H1 (cell line): ENCODE measurements at regions not wholly inside any gene's neighbourhood (a gene's known extent, or its start where the extent isn't known, plus 50 kb on each side); places are given as distances from the start of the nearest gene placed in this dataset.
A peak's percentile ranks its signal among the peaks of the same experiment; 100 is the strongest.

ENCODE experiments used
- CTCF ChIA-PET: fragments of 300-600 bp; sonication (Branson Sonifier 250); formaldehyde crosslinking; loops from one replicate; lab custom pipeline; 2021; ENCODE audit not compliant: partially characterized antibody; lab: Charles Lee
- POLR2A ChIA-PET: fragments of 300-600 bp; sonication (Branson Sonifier 250); formaldehyde crosslinking; loops from one replicate; lab custom pipeline; 2021; ENCODE audit warnings: inconsistent platforms; ENCODE audit not compliant: partially characterized antibody; lab: Charles Lee
- DNase-seq, 2 experiments: peaks; one replicate each; pipeline versions ENCODE4 v3.0.0 to v3.0.0-alpha.2; 2010 to 2022; ENCODE audit warnings: low spot score in 2 of 2, low read depth in 1 of 2, mixed read lengths in 1 of 2
- FAIRE-seq: peaks from 2 replicates; lab custom pipeline; 2011; peaks lifted over from hg19 to GRCh38; lab: Jason Lieb, UNC
- H2AFZ ChIP-seq: 2 replicates; pipeline ENCODE4 v1.8.1; 2012; ENCODE audit warnings: low read length, inconsistent platforms
- H2AK5ac ChIP-seq: 2 replicates; pipeline ENCODE4 v1.6.1; 2013; ENCODE audit warnings: low read depth, low read length
- H2BK120ac ChIP-seq: replicated peaks from 2 replicates; pipeline ENCODE3; 2013; ENCODE audit warnings: low read depth, low read length, inconsistent platforms
- H2BK12ac ChIP-seq: 2 replicates; pipeline ENCODE4 v1.6.1; 2013; ENCODE audit warnings: low read depth, low read length
- H2BK15ac ChIP-seq: 2 replicates; pipeline ENCODE4 v1.6.1; 2013; ENCODE audit warnings: low read length
- H2BK20ac ChIP-seq: 2 replicates; pipeline ENCODE4 v1.6.1; 2013; ENCODE audit warnings: low read length
- H2BK5ac ChIP-seq: 2 replicates; pipeline ENCODE4 v1.6.1; 2013; ENCODE audit warnings: low read depth, low read length
- H3K14ac ChIP-seq: 2 replicates; pipeline ENCODE4 v1.6.1; 2013; ENCODE audit warnings: inconsistent platforms; ENCODE audit not compliant: insufficient read length
- H3K18ac ChIP-seq: 2 replicates; pipeline ENCODE4 v1.6.1; 2013; ENCODE audit warnings: low read length; ENCODE audit errors: extremely low read depth
- H3K23ac ChIP-seq: 2 replicates; pipeline ENCODE4 v1.6.1; 2013; ENCODE audit warnings: inconsistent platforms; ENCODE audit not compliant: insufficient read length
- H3K23me2 ChIP-seq: 2 replicates; pipeline ENCODE4 v1.6.1; 2013; ENCODE audit warnings: low read depth, low read length
- H3K27ac ChIP-seq: 2 replicates; pipeline ENCODE4 v1.6.1; 2011; ENCODE audit warnings: low read depth, low read length, inconsistent platforms
- H3K27me3 ChIP-seq, 4 experiments: replicated peaks in 1 of 4; 1 replicate in 1 of 4; 2 replicates in 3 of 4; pipeline versions ENCODE4 v1.6.1 to v1.8.1; 2011 to 2013; ENCODE audit warnings: low read length in 3 of 4, mild to moderate bottlenecking in 3 of 4, inconsistent platforms in 2 of 4, mixed read lengths in 2 of 4, moderate library complexity in 1 of 4; ENCODE audit not compliant: control insufficient read depth in 3 of 4, insufficient read depth in 3 of 4; ENCODE audit errors: extremely low read depth in 1 of 4
- H3K36me3 ChIP-seq, 4 experiments: 2 replicates each; pipeline versions ENCODE4 v1.6.1 to v1.8.1; 2011 to 2013; ENCODE audit warnings: mild to moderate bottlenecking in 4 of 4, low read length in 3 of 4, moderate library complexity in 2 of 4, control low read depth in 1 of 4, inconsistent platforms in 1 of 4; ENCODE audit not compliant: insufficient read depth in 4 of 4, control insufficient read depth in 2 of 4
- H3K4ac ChIP-seq: replicated peaks from 2 replicates; pipeline ENCODE3; 2013; ENCODE audit warnings: low read length, low read depth, mixed read lengths, inconsistent platforms; ENCODE audit not compliant: insufficient read length
- H3K4me1 ChIP-seq, 4 experiments: replicated peaks in 1 of 4; 1 replicate in 1 of 4; 2 replicates in 3 of 4; pipeline versions ENCODE4 v1.6.1 to v1.8.1; 2011 to 2013; ENCODE audit warnings: low read length in 3 of 4, inconsistent platforms in 2 of 4, mixed read lengths in 1 of 4; ENCODE audit not compliant: insufficient read depth in 4 of 4, control insufficient read depth in 3 of 4
- H3K4me2 ChIP-seq, 2 experiments: 2 replicates each; pipeline versions ENCODE4 v1.6.1 to v1.8.1; 2011 to 2013; ENCODE audit warnings: low read depth in 2 of 2, low read length in 2 of 2, control low read depth in 1 of 2, inconsistent platforms in 1 of 2, mild to moderate bottlenecking in 1 of 2; ENCODE audit not compliant: insufficient read depth in 1 of 2
- H3K4me3 ChIP-seq, 4 experiments: fragments of 200-600, 300-600 bp in 1 of 4; sonication (generic), shearing (Covaris generic), sonication (Bioruptor Twin) in 1 of 4; 2 replicates each; pipeline versions ENCODE4 v1.5.1 to v1.8.1; 2011 to 2016; ENCODE audit warnings: low read length in 4 of 4, low read depth in 3 of 4, control low read depth in 2 of 4, inconsistent platforms in 2 of 4, mild to moderate bottlenecking in 2 of 4, mixed read lengths in 1 of 4, moderate library complexity in 1 of 4; ENCODE audit not compliant: insufficient read depth in 2 of 4; ENCODE audit errors: extremely low read depth in 1 of 4
- H3K56ac ChIP-seq: replicated peaks from 2 replicates; pipeline ENCODE3; 2013; ENCODE audit warnings: low read depth, mild to moderate bottlenecking, mixed read lengths, low read length, inconsistent platforms; ENCODE audit not compliant: insufficient read length
- H3K79me1 ChIP-seq: 2 replicates; pipeline ENCODE4 v1.6.1; 2013; ENCODE audit warnings: low read depth, low read length, control low read depth
- H3K79me2 ChIP-seq, 2 experiments: 2 replicates each; pipeline versions ENCODE4 v1.6.1 to v1.8.1; 2012 to 2013; ENCODE audit warnings: low read length in 2 of 2, mild to moderate bottlenecking in 2 of 2, inconsistent platforms in 1 of 2; ENCODE audit not compliant: insufficient read depth in 2 of 2, control insufficient read depth in 1 of 2
- H3K9ac ChIP-seq, 4 experiments: replicated peaks in 1 of 4; 1 replicate in 1 of 4; 2 replicates in 3 of 4; pipeline versions ENCODE4 v1.6.1 to v1.8.1; 2011 to 2013; ENCODE audit warnings: low read depth in 3 of 4, low read length in 3 of 4, control low read depth in 2 of 4, mild to moderate bottlenecking in 2 of 4, moderate library complexity in 2 of 4, inconsistent platforms in 1 of 4; ENCODE audit errors: extremely low read depth in 1 of 4
- H3K9me3 ChIP-seq, 2 experiments: 2 replicates each; pipeline versions ENCODE4 v1.6.1 to v1.8.1; 2012 to 2013; ENCODE audit warnings: mild to moderate bottlenecking in 2 of 2, moderate library complexity in 2 of 2, control low read depth in 1 of 2, inconsistent platforms in 1 of 2, low read depth in 1 of 2, low read length in 1 of 2, mixed read lengths in 1 of 2; ENCODE audit not compliant: insufficient read depth in 2 of 2
- H4K20me1 ChIP-seq, 2 experiments: replicated peaks in 1 of 2; 2 replicates each; pipeline versions ENCODE3 to v1.8.1; 2011 to 2013; ENCODE audit warnings: inconsistent platforms in 2 of 2, low read length in 2 of 2, mild to moderate bottlenecking in 1 of 2; ENCODE audit not compliant: insufficient read depth in 2 of 2, control insufficient read depth in 1 of 2
- H4K5ac ChIP-seq: 2 replicates; pipeline ENCODE4 v1.6.1; 2013; ENCODE audit warnings: low read length, low read depth, mixed read lengths, inconsistent platforms; ENCODE audit not compliant: insufficient read length
- H4K8ac ChIP-seq: 2 replicates; pipeline ENCODE4 v1.8.0; 2013; ENCODE audit warnings: mild to moderate bottlenecking, moderate library complexity, low read length, inconsistent platforms; ENCODE audit not compliant: insufficient read depth; ENCODE audit errors: extremely low read depth
- H4K91ac ChIP-seq: replicated peaks from 2 replicates; pipeline ENCODE3; 2013; ENCODE audit warnings: low read length, mixed read lengths, inconsistent platforms; ENCODE audit not compliant: insufficient read length
- ATF2 ChIP-seq: IDR thresholded peaks from 2 replicates; pipeline ENCODE4 v1.6.1; 2012; ENCODE audit warnings: low read length, inconsistent platforms
- ATF3 ChIP-seq: IDR thresholded peaks from 2 replicates; pipeline ENCODE4 v1.6.1; 2011; ENCODE audit warnings: low read depth, mild to moderate bottlenecking, low read length; ENCODE audit not compliant: insufficient read depth
- CREB1 ChIP-seq: IDR thresholded peaks from 2 replicates; pipeline ENCODE4 v1.6.1; 2012; ENCODE audit warnings: inconsistent platforms
- RXRA ChIP-seq: IDR thresholded peaks from 2 replicates; pipeline ENCODE4 v1.6.1; 2011; ENCODE audit warnings: low read depth, mild to moderate bottlenecking, low read length, moderate library complexity; ENCODE audit not compliant: insufficient read depth
- SIN3A ChIP-seq, 2 experiments: IDR thresholded peaks in 1 of 2; conservative IDR thresholded peaks in 1 of 2; 2 replicates each; pipeline ENCODE4 v1.6.1; 2011 to 2012; ENCODE audit warnings: low read length in 2 of 2, improper control_type of control experiment in 1 of 2, low read depth in 1 of 2, mild to moderate bottlenecking in 1 of 2
- SUZ12 ChIP-seq: fragments of 200-600 bp; sonication (generic); IDR thresholded peaks from 2 replicates; pipeline ENCODE4 v1.6.1; 2012; ENCODE audit warnings: mild to moderate bottlenecking, inconsistent platforms, low read length, moderate library complexity, mixed read lengths
- WGBS, 2 experiments: shearing (Covaris generic) in 1 of 2; methylation state at CpG; one replicate each; pipeline versions ENCODE4 v1.1.6 to v1.1.7; 2013 to 2015; ENCODE audit warnings: low lambda C conversion rate in 2 of 2, mixed read lengths in 2 of 2, inconsistent platforms in 1 of 2, low coverage in 1 of 2, missing lambda C conversion rate in 1 of 2; ENCODE audit not compliant: insufficient replicate concordance in 2 of 2, insufficient coverage in 1 of 2, insufficient read length in 1 of 2; ENCODE audit errors: extremely low coverage in 1 of 2, missing lambda C conversion rate in 1 of 2; 5-methylcytosine and 5-hydroxymethylcytosine counted together

- Histone ChIP-seq H3K4me2 (no peak overlapping the region), H2BK5ac (no peak overlapping the region), H2AFZ (peak overlapping the region; percentile 65), H2BK120ac (no peak overlapping the region), H3K4me3 (no peak overlapping the region), H3K9ac (no peak overlapping the region), H2BK20ac (no peak overlapping the region), H3K18ac (no peak overlapping the region), H2BK12ac (no peak overlapping the region), H3K23ac (no peak overlapping the region), H3K14ac (no peak overlapping the region), H3K27me3 (no peaks in the 10 kb centered on the region), H3K4me1 (peaks cover 0 to under 1% (median 0%) of the 10 kb centered on the region in 4 experiments; a peak in 3 of 7 replicates), H2BK15ac (no peak overlapping the region), H3K27ac (no peak overlapping the region), H3K4ac (no peak overlapping the region), H3K79me2 (no peaks in the 10 kb centered on the region), H3K56ac (no peak overlapping the region), H4K8ac (no peak overlapping the region), H4K20me1 (no peaks in the 10 kb centered on the region), H2AK5ac (no peak overlapping the region), H4K5ac (no peak overlapping the region), H3K79me1 (no peaks in the 10 kb centered on the region), H4K91ac (no peak overlapping the region), H3K9me3 (no peaks in the 10 kb centered on the region), H3K36me3 (no peaks in the 10 kb centered on the region), H3K23me2 (no peaks in the 10 kb centered on the region)
- POLR2A ChIA-PET = interaction anchor here (1.2 kb wide), 1 partner anchor 13 kb away, joined by 3 read pairs; no protein-coding TSS in a partner anchor
- FAIRE-seq = no peak
- DNase-seq = no peak
- 91% methylated on average over 13 of the region's 15 CpGs; no CpG with 5 or more reads in 1 of the 2 experiments for whole genome bisulfite sequencing, 2 experiments
- TF ChIP-seq CREB1 (no peak), RXRA (no peak), SIN3A (conservative IDR thresholded peaks at IDR 0.05 in 1 of 2, IDR thresholded peaks at IDR 0.05 in 1 of 2; ENCODE audit: low read depth in 1 of 2, low read length in 2 of 2) (no peak), ATF2 (no peak), ATF3 (no peak), SUZ12 (no peak)
- CTCF ChIA-PET = interaction anchor here (0.7 kb wide), 1 partner anchor 279 kb away, joined by 3 read pairs; no protein-coding TSS in a partner anchor
Observed at GRCh38 chr6:47376930-47377329, 67.2 kb upstream of the TNFRSF21 start.
